ENCODE measurements at regions not wholly inside any gene's neighbourhood (a gene's known extent, or its start where the extent isn't known, plus 50 kb on each side); places are given as distances from the start of the nearest gene placed in this dataset.
"Not testable (repeated sequence)": the region's sequence is repeated elsewhere in the genome, so short reads cannot be mapped to it uniquely, and the experiment has no call there.

DNA sequence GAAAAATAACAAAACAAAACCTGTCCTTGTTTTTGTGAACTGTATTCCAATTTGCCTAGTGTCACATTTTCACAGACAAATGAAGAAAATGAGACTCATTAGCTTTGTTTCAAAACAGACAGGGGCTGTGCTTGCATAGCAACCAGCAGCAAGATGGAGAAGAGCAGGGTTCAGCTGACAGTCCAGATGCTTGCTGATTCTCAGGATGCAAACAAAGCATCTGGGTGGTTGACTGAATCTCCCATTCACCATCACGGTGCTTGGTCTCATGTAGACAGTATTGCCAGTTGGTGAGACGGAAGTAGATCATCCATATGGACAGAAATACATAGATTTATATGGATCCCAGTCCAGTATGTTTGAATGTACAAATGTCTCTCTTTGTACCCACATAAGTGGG lies 326.8 kb downstream of the CCDC85A start:
- DNase-seq (ENCODE audit: low spot score): no peak

DNA sequence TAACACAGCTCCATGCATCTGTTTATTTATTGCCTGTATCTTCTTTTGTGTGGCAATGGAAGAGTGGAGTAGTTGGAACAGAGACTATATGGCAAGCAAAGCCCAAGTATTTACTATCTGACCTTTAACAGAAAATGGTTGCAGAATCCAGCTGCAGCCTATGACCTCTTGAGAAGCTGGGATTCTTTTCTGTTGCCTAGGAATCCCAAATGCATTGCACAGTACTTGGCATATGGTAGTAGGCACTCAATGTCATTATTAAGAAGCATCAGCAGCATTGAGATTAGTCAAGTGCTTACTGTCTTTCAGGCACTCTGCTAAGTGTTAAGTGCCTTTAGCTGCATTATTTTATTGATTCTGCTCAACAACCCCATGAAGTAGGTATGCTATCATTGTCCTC lies 331.6 kb downstream of the CCDC85A start:
- no peak for DNase-seq (ENCODE audit: low spot score)

DNA sequence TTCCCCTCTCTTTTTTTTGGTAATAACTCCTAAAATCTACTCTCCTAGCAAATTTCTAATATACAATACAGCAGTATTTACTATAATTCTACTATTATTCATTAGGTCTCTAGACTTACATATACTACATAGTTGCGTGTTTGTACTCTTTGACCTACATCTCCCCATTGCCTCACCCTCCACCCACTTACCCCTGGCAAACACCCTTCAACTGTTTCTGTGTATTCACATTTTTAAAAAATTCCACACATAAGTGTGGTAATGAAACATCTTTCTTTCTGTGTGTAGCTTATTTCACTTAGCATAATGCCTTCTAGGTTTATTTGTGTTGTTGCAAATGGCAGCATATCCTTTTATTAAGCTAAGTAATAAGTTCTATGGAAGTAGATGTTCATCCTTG lies 336.0 kb downstream of the CCDC85A start:
- no peak for DNase-seq (ENCODE audit: low spot score)

DNA sequence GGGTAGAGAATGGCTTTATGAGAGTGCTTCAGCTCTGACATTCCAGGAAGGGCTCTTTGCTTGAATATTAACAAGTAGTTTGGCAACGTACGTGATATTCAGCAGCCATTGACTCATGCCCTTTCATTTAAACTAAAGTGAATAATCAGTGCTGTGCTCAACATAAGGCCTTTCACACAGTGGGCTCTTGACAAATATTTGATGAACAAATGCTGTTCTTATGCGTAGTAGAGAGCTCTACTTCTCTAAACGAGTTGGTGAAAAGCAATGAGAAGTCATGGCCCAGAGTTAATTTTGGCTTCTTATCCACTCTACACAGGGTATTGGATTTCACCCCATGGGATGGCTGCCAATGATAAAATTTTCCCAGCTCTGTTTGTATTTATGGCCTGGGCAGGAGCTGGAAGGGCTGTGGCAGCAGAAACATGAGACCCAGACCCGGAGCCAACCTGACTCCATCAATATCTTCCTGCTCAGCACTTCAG lies 338.9 kb downstream of the CCDC85A start:
- peak; percentile 57 for DNase-seq (ENCODE audit: low spot score)

DNA sequence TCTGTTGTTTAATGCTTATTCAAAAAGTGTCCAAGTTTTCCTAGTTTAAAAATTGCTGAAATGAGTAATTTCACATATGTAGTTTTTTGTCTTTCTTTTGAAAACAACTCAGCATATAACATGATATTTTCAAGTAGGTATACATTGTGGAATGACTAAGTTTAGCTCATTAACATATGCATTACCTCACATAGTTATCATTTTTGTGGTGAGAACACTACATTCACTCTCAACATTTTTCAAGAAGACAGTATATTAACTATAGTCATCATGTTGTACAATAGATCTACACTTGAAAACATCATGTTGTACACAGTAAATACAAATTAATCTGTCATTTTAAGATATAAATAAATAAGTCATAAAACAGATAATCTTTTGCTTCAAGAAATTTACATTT lies 340.0 kb downstream of the CCDC85A start:
- DNase-seq (ENCODE audit: low spot score): no peak

DNA sequence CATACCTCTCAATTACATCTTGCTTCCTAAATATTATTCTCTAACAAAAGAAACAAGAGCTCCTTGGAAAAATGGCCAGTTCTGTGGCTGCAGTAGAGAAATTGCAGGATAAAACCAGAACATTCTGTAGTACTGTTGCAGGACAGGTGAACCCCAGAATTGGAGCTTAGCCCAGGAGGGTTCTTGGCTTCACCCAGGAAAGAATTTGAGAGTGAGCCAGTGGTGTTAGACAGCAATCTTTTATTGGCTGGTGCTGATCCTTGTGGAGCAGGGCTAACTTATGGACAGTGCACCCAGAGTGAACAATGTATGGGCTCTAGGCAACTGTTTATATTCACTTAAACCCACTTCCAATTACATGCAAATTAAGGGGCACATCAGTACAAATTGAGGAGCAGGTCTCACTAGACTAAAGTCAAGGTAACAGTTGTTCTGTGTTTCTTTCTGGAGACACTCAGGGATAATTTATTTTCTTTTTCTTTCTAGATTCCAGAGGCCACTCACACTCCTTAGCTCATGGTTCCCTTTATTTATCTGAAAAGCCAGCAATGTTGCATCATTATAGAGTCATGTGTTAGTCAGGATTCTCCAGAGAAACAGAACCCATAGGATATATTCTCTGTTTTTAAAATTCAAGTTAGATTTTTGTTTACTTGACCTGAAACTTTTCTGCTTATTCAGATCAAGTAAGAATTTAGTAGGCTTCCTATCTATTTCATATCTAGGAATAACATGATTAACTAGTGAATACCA lies 348.1 kb downstream of the CCDC85A start:
- no peak for DNase-seq (ENCODE audit: low spot score)

DNA sequence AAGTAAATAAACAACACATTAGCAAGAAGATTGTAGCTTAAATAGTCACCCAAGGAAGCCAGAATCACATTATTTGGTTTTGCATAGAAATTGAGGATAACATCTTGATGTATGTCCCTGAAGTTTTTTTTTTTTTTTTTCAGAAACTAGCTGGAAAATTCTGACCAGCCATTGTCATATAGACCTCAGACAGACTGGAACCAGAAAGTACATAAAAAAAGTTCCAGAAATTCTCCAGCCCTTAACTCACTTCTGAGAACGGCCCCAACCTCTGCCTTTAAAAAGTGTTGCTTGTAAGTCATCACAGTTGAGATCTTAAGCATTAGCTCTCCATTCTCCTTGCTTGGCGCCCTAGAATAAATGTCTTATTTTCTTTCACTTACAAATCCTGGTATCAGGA lies 350.5 kb downstream of the CCDC85A start:
- DNase-seq (ENCODE audit: low spot score): no peak

DNA sequence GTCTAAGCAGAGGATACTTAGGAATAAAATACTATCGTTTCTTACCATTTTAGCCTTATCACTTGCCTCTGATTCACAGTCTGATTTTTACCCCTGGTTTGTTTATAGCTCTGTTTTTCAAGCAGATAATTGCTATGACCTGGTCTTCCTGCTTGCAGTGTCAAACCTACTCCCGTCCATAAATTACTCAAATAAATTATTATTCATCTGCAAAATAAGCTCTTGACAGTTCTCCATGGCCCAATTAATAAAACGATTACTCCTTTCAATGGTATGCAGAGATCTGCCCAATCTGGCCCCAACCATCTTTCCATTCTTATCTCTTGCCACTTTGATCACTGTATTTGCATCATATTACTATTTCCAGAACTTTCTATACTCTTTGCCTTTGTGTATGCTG lies 354.0 kb downstream of the CCDC85A start:
- no peak for DNase-seq (ENCODE audit: low spot score)

DNA sequence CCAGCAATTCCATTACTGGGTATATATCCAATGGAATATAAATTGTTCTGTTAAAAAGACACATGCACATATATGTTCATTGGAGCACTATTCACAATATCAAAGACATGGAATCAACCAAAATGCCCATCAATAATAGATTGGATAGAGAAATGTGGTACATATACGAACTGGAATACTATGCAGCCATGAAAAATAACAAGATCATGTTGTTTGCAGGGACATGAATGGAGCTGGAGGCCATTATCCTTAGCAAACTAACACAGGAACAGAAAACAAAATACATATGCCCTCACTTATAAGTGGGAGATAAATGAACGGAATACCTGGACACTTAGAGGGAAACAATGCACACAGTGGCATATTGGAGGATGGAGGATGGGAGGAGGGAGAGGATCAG lies 355.8 kb downstream of the CCDC85A start:
- DNase-seq (ENCODE audit: low spot score): no peak

DNA sequence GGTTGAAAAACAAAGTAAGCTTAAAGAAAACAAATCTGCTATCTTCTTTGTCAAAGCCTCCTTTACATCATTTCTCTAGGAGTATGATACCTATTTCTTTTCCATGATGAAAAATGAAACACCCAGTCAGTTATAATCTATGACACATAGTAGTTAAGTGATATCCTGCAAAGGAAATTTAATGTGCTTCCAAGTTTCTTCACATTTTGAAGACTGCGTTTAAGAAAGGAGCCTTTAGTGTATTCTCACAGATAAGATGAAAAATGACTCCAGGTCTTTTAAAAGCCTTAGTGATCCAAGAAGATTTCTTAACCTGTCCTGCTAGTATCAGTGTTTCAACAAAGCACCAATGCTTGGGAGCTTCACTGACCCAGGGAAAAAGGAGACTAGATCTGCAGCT lies 356.7 kb downstream of the CCDC85A start:
- no peak for DNase-seq (ENCODE audit: low spot score)

DNA sequence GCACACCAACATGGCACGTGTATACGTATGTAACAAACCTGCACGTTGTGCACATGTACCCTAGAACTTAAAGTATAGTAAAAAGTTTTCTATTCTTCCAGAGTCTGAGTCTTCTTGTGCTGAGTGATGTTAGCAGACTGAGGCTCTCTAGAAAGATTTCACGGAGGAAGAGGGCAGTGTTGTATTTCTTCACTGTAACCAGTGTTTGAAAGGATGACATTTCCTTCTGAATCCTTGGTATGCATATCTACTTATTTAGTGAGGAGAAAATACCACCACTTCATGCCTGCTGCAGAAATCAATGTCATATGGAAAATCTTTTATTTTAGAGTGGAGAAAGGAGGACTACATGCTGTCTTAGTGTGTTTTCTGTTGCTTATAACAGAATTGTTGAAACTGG lies 357.1 kb downstream of the CCDC85A start:
- no peak for DNase-seq (ENCODE audit: low spot score)

DNA sequence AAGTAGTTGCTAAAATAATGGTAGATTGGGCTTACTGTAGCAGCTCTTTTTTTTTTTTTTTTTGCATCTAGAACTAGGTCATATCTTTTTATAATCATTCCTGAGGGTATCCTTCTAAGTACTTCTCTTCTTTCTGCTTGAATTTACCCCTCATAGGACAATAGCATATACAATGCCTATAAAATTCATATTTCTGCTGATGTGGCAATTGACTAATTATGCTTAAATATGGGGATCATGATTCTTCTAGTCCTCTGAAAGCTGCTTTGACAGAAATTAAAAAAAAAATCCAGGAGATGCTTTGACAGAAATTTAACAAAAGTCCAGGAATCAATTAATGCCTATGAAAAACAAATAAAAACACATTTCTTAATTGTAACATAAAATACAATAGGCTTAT lies 358.4 kb downstream of the CCDC85A start:
- no peak for DNase-seq (ENCODE audit: low spot score)

DNA sequence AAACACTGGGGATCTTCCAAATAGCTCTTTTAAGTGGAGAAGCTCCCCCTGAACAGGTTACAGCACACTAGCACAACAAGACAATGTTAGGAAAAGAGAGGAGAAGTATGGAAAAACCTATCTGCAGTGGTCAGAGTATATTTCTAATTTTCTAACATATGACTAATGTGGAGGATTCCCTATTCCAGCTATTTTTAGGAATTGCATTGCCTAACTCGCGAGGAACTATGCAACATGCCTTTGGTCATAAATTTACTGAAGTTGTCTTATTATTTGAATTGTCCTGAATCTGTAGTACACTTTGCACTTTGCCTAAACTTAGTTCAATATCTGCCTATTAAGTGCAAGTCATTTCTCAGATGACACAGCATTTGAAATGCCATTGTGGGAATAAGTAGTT lies 381.4 kb downstream of the CCDC85A start:
- DNase-seq (ENCODE audit: low spot score): no peak

DNA sequence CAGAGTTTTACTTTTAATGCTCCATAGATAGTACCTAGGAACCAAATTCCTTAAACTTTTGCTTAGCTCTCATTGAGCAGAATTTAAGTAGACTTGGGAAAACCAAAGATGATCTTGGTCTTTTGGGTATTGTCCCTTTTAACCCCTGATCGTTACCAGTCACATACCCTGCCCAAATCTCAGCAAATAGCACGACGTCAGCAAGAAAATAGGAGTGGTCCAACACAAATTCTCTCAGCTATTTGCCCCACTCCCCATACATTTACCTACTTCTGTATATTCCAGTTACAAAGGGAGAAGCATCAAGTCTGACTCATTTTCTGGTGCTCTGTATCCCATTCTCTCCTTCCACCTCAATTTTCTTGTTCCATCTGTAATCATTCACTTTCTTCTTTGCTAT lies 387.3 kb downstream of the CCDC85A start:
- no peak for DNase-seq (ENCODE audit: low spot score)

DNA sequence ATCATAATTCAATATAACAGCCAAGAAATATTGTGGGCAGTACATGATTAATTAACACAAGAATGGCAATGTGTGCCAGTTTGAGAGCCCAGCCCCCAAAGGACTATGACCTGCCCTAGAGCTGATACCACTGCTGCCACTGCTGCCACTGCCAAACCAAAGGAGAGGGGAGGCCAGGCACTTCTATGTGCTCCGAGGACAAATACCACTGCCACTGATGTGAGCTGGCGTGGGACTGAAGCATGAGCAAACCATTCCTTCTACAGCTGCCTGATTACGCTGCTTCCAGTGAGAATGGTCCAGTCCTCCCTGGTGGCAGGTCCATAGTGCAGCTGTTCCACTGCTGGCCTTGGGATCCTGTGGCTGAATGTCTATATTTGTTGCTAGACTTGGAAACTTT lies 392.2 kb downstream of the CCDC85A start:
- no peak for DNase-seq (ENCODE audit: low spot score)

DNA sequence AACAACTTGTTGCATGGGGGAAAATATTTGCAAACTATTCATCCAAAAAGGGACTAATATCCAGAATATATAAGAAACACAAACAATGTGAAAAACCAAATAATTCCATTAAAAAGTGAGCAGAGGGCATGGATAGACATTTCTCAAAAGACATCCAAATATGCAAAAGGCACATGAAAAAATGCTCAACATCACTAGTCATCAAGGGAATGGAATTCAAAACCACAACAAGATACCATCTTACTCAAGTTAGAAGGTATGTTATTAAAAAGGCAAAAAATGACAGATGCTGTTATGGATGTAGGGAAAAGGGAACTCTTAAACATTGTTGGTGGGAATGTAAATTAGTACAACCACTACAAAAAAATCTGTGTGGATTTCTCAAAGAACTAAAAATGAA lies 396.5 kb downstream of the CCDC85A start:
- DNase-seq (ENCODE audit: low spot score): no peak

DNA sequence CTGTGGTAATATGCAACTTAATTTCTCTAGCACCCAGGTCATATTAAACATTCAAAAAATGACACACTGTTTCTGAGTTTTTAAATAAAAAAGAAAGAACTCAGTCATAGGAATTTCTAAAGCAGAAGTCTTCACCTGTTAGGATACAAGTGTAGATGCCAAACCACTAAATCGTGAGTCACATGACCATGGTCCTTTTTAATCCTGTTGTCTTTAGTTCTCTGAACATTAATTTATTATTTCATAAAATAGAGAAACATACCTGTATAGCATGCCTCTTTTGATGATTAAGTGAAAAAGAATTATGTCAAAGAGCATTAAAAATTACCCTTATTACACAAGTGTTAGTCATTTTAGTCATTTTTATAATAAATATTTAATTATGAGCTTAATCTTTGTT lies 398.8 kb downstream of the CCDC85A start:
- no peak for DNase-seq (ENCODE audit: low spot score)

DNA sequence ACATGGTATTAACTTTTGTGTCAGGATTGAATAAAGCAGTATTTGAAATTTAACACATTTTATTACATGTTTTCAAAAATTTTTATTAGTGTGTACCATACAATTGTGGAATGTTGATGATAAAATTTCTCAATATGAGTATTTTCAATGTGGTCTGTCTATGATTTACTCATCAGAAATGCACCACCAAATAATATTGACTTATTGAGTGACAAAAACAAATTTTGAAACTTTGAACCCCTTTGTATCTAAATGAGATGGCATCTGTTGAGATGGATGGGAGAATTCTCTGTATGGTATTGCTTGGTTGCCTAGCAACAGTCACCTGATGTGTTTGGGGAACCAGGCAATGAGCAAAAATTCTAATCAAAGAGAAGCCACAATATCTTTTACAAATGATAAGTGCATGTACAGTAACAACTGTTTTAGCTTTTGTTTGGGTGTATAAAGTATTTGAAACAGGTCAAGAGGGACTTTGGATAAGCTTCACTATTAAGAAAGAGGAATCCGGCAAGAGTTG lies 400.1 kb downstream of the CCDC85A start:
- no peak for DNase-seq (ENCODE audit: low spot score)

DNA sequence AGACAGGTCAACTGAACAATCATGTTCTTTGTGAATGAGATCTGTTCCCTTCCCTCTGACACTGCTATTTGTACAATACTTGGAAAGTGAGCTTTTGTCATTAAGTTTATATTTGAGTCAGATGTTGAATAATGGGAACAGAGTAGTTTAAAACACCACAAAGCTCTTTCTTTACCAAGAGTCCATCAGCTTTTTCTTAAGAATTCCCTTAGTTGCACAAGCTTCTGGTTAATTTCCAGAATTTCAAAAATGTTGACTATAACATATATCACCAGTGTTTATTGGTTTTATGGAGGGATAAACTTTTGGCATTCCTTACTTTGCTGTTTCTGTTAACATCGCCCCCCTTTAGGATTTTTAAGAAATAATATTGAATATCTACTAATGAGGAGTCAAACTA lies 403.7 kb downstream of the CCDC85A start:
- DNase-seq (ENCODE audit: low spot score): no peak

DNA sequence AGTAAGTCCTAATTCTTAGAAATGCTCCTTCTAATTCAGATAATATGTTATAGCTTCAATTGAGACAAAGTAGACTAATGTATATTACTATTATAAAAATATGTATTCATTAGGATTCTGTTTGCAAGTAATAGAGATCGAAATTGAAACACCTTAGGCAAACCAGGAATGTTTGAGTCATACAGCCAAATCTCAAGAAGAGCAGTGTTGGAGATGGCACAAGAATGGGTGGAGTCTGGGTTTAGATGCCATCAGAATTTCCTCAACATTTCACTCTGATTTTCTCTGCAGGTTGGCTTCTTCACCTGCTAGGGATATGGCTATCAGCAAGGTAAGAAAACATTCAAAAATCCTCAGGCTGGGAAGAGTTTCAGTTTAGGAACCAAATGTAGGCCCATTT lies 405.4 kb downstream of the CCDC85A start:
- DNase-seq (ENCODE audit: low spot score): no peak

DNA sequence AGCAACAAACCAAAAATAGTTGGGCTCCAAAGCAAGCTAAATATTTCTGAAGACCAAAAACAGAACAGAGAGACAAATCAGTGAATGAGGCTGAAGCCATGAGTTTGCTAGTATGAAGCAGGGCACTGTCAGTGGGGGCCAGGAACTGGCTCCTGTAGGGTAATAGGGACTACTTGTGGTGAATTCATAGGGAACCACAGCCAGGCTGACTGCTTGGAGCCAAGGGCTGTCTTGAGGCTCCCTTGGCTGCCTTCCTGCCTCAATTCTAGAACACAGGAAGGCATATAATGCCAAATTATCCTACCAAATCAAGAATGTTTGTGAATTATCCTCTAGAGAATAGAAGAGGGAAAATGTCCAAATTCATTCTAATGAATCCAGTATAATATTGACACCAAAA lies 406.0 kb downstream of the CCDC85A start:
- DNase-seq (ENCODE audit: low spot score): no peak

DNA sequence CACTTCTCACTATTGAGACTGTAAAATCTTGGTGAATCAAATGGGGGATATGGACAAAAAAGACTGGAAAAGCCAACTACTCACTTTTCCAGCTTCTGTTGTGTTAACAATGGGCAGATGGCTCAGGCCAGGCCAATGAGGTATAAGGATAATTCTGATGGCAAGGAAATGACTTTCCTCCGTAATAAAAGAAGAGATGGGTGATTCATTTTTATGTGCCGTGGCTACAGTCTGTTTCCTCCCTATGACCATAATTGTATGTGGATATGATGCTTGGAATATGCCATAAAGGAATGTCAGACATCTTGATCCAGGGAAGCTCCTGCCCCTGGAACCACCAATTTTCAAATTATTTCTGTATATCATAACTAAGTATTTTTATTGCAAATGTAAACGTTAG lies 406.8 kb downstream of the CCDC85A start:
- DNase-seq (ENCODE audit: low spot score): no peak

DNA sequence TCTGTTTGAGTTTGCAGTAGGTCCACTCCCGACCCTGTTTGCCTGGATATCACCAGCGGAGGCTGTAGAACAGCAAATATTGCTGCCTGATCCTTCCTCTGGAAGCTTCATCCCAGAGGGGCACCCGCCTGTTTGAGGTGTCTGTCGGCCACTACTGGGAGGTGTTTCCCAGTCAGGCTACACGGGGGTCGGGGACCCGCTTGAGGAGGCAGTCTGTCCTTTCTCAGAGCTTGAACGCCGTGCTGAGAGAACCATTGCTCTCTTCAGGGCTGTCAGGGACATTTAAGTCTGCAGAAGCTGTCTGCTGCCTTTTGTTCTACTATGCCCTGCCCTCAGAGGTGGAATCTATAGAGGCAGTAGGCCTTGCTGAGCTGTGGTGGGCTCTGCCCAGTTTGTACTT lies 422.3 kb downstream of the CCDC85A start:
- DNase-seq (ENCODE audit: low spot score): not testable (repeated sequence)

DNA sequence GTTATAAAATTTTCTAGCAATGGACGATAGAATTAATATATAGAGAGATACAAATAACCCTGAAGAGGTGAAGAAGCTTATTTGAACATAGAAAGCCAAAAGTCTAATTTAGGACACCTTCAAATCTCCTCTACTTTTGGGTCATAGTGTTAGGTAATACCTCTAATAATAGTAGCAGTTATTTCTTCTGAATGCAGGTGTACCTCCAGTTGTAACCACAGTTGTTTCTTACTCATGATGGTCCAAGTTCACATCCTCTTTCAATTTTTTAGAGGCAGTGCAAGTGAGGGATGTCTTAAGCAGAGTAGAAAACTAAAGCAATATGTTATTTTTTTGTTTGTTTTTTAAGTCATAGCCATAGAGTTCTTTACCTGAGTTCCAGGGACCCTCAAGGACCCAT lies 429.5 kb downstream of the CCDC85A start:
- DNase-seq (ENCODE audit: low spot score): no peak
